CD4-positive, alpha-beta T cell (primary cell): ENCODE measurements at regions not wholly inside any gene's neighbourhood (a gene's known extent, or its start where the extent isn't known, plus 50 kb on each side); places are given as distances from the start of the nearest gene placed in this dataset.

Experiments used
- ATAC-seq: fragments of 200-7000 bp; cut with Tn5 transposase; one replicate; pipeline ENCODE4 v1.10.0; 2022; ENCODE audit warnings: mild to moderate bottlenecking; ENCODE audit not compliant: poor library complexity
- CTCF ChIA-PET: fragments of 350-600 bp; sonication (Branson Sonifier 250); formaldehyde crosslinking; loops from one replicate; lab custom pipeline; 2021; ENCODE audit warnings: antibody characterized with exemption, inconsistent platforms; lab: Charles Lee
- POLR2A ChIA-PET: fragments of 350-600 bp; sonication (Branson Sonifier 250); formaldehyde crosslinking; loops from one replicate; lab custom pipeline; 2021; ENCODE audit warnings: antibody characterized with exemption, inconsistent platforms; lab: Charles Lee
- DNase-seq, 14 experiments: peaks; one replicate each; pipeline ENCODE4 v3.0.0-alpha.2; 2013 to 2020; ENCODE audit warnings: mixed read lengths in 2 of 14
- H3K27ac ChIP-seq, 2 donors: one replicate each; pipeline versions ENCODE4 v1.5.1 to v1.7.0; 2013; ENCODE audit warnings: low read length in 2 of 2, low read depth in 1 of 2, mild to moderate bottlenecking in 1 of 2
- H3K27me3 ChIP-seq, 2 experiments: 1 replicate in 1 of 2; 2 replicates in 1 of 2; pipeline versions ENCODE4 v1.6.1 to v1.7.0; 2013; ENCODE audit warnings: low read length in 2 of 2, control low read depth in 1 of 2, mild to moderate bottlenecking in 1 of 2, moderate library complexity in 1 of 2; ENCODE audit not compliant: insufficient read depth in 2 of 2, control insufficient read depth in 1 of 2
- H3K36me3 ChIP-seq: one replicate; pipeline ENCODE4 v1.6.1; 2013; ENCODE audit warnings: low read length, control low read depth; ENCODE audit not compliant: insufficient read depth
- H3K4me1 ChIP-seq: one replicate; pipeline ENCODE4 v1.6.1; 2013; ENCODE audit warnings: low read length, control low read depth; ENCODE audit not compliant: insufficient read depth
- H3K4me3 ChIP-seq: one replicate; pipeline ENCODE4 v1.5.1; 2013; ENCODE audit warnings: mild to moderate bottlenecking, low read length, moderate library complexity
- H3K9me3 ChIP-seq, 2 experiments: 1 replicate in 1 of 2; 2 replicates in 1 of 2; pipeline versions ENCODE4 v1.6.1 to v1.7.0; 2013; ENCODE audit warnings: low read length in 2 of 2, mild to moderate bottlenecking in 2 of 2, control low read depth in 1 of 2, moderate library complexity in 1 of 2; ENCODE audit not compliant: control insufficient read depth in 1 of 2, insufficient read depth in 1 of 2
- H3K27ac Mint-ChIP-seq: one replicate; pipeline ENCODE4 v1.8.0; 2020; ENCODE audit warnings: mixed read lengths
- H3K27me3 Mint-ChIP-seq: one replicate; pipeline ENCODE4 v1.8.0; 2021; ENCODE audit warnings: mixed read lengths
- H3K36me3 Mint-ChIP-seq: one replicate; pipeline ENCODE4 v1.8.0; 2021; ENCODE audit warnings: low read depth, mixed read lengths
- H3K4me1 Mint-ChIP-seq: one replicate; pipeline ENCODE4 v1.8.0; 2021; ENCODE audit warnings: low read depth, mixed read lengths
- H3K4me3 Mint-ChIP-seq: one replicate; pipeline ENCODE4 v1.8.0; 2020; ENCODE audit warnings: mild to moderate bottlenecking, mixed read lengths
- H3K9me3 Mint-ChIP-seq: one replicate; pipeline ENCODE4 v1.8.0; 2020; ENCODE audit warnings: mixed read lengths
- CTCF ChIP-seq: fragments of 200-600 bp; IDR thresholded peaks from one replicate; pipeline ENCODE4 v1.8.0; 2022; ENCODE audit warnings: antibody characterized with exemption, mild to moderate bottlenecking
- intact Hi-C, 2 experiments: fragments of 100-400 bp; cut with DNase I in 1 of 2; cut with micrococcal nuclease in 1 of 2; formaldehyde crosslinking; loops; one replicate each; pipeline versions ENCODE4 v1.15.1 to v1.9.0; 2023 to 2025; cut with DNase I, micrococcal nuclease

GRCh38 chr21:16211339-16212303, 481.8 kb downstream of the USP25 start:
- H3K4me3 ChIP-seq = no peak overlapping the region
- Mint-ChIP-seq H3K27me3 (no peaks in the 10 kb centered on the region), H3K9me3 (no peaks in the 10 kb centered on the region), H3K4me3 (no peak overlapping the region), H3K27ac (no peak overlapping the region), H3K36me3 (no peaks in the 10 kb centered on the region), H3K4me1 (no peaks in the 10 kb centered on the region)
- no peak for DNase-seq
- ChIA-PET CTCF (no interaction called here), POLR2A (interaction anchor here (1.3 kb wide), 1 partner anchor 11 kb away, joined by 3 read pairs; no protein-coding TSS in a partner anchor)
- no peaks in the 10 kb centered on the region for H3K4me1 ChIP-seq
- intact Hi-C loops = no loop called here
- H3K27ac ChIP-seq = no peak overlapping the region
- no peak for ATAC-seq
- no peaks in the 10 kb centered on the region for H3K27me3 ChIP-seq
- H3K9me3 ChIP-seq = no peaks in the 10 kb centered on the region
- no peak for TF ChIP-seq CTCF
- no peaks in the 10 kb centered on the region for H3K36me3 ChIP-seq

DNA sequence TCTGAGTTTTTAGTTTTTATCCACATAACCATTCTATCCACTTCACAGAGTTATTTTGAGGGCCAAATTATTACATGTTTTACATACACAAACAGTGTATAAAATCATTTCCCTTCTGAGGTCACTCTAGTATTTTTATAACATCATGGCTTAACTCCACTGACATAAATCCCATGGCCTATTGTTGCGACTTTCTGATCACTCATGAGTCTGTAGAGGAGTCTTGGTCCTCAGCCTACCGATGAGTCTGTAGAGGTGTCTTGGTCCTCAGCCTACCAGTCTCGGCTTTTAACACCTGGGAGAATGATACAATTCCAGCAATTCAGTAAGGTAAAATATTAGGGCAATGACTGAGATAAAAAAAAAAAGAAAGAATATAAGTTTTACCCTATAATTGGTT, 483.7 kb downstream of the USP25 start:
- no peak for TF ChIP-seq CTCF
- intact Hi-C loops = no loop called here
- no peak overlapping the region for H3K27ac Mint-ChIP-seq
- H3K4me3 Mint-ChIP-seq = no peak overlapping the region
- no peaks in the 10 kb centered on the region for H3K27me3 Mint-ChIP-seq
- H3K9me3 Mint-ChIP-seq = no peaks in the 10 kb centered on the region
- H3K27me3 ChIP-seq = no peaks in the 10 kb centered on the region
- ChIA-PET POLR2A (no interaction called here), CTCF (no interaction called here)
- no peak overlapping the region for H3K4me3 ChIP-seq
- H3K4me1 Mint-ChIP-seq = no peaks in the 10 kb centered on the region
- H3K4me1 ChIP-seq = no peaks in the 10 kb centered on the region
- ATAC-seq (no peak), DNase-seq (no peak)
- H3K36me3 ChIP-seq = no peaks in the 10 kb centered on the region
- no peaks in the 10 kb centered on the region for H3K9me3 ChIP-seq
- H3K36me3 Mint-ChIP-seq = no peaks in the 10 kb centered on the region
- H3K27ac ChIP-seq = no peak overlapping the region

DNA sequence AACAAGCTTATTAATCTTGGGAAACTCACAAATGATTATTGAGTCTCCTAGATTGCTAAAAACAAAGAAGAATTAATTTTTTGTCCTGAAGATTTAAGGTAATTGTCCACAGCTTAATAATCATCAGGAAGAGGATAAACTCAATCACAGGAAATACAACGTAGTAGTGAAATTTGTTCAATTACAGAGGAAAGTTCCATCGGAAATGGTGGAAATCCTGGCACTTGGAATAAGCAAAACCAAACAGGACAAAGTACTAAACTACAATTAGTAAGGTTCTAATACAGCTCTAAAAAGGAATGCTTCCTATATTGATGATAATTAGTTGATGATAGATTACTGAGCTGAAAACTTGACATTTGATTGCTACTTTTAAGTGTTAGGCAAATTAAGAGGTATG, 485.4 kb downstream of the USP25 start:
- ATAC-seq (no peak), DNase-seq (no peak)
- H3K4me1 Mint-ChIP-seq = no peaks in the 10 kb centered on the region
- Histone ChIP-seq H3K9me3 (no peaks in the 10 kb centered on the region), H3K27me3 (no peaks in the 10 kb centered on the region), H3K27ac (no peak overlapping the region), H3K36me3 (no peaks in the 10 kb centered on the region), H3K4me1 (no peaks in the 10 kb centered on the region), H3K4me3 (no peak overlapping the region)
- no peaks in the 10 kb centered on the region for H3K9me3 Mint-ChIP-seq
- H3K4me3 Mint-ChIP-seq = no peak overlapping the region
- ChIA-PET CTCF (no interaction called here), POLR2A (interaction anchor here (0.5 to 1.2 kb wide), 2 partner anchors 29 to 44 kb away, joined by 3 read pairs; no protein-coding TSS in a partner anchor)
- H3K27me3 Mint-ChIP-seq = no peaks in the 10 kb centered on the region
- no peaks in the 10 kb centered on the region for H3K36me3 Mint-ChIP-seq
- intact Hi-C loops = no loop called here
- no peak for TF ChIP-seq CTCF
- H3K27ac Mint-ChIP-seq = no peak overlapping the region
